Esophagus muscularis mucosa (tissue), 3 donors: ENCODE measurements at regions not wholly inside any gene's neighbourhood (a gene's known extent, or its start where the extent isn't known, plus 50 kb on each side); places are given as distances from the start of the nearest gene placed in this dataset.

Source experiments
- POLR2A ChIP-seq: fragments of 450-650 bp; IDR thresholded peaks from one replicate; pipeline ENCODE4 v1.6.1; 2017; ENCODE audit warnings: antibody characterized with exemption, moderate library complexity, mild to moderate bottlenecking, low read depth
- POLR2AphosphoS5 ChIP-seq, 2 donors: sonication (generic); formaldehyde crosslinking; IDR thresholded peaks; one replicate each; pipeline ENCODE4 v1.6.1; 2017; ENCODE audit warnings: antibody characterized with exemption in 2 of 2
- TF ChIP-seq, protein P1 (sequence below), 3 experiments: fragments of 200-600 bp in 2 of 3; fragments of 450-650 bp in 1 of 3; sonication (generic) in 2 of 3; IDR thresholded peaks; one replicate each; pipeline ENCODE4 v1.5.1; 2017 to 2019; ENCODE audit warnings: antibody characterized with exemption in 3 of 3, mild to moderate bottlenecking in 2 of 3, moderate library complexity in 1 of 3

GRCh38 chr11:15558513-15559181 is 443.9 kb downstream of the INSC start:
- TF ChIP-seq, protein P1, sequence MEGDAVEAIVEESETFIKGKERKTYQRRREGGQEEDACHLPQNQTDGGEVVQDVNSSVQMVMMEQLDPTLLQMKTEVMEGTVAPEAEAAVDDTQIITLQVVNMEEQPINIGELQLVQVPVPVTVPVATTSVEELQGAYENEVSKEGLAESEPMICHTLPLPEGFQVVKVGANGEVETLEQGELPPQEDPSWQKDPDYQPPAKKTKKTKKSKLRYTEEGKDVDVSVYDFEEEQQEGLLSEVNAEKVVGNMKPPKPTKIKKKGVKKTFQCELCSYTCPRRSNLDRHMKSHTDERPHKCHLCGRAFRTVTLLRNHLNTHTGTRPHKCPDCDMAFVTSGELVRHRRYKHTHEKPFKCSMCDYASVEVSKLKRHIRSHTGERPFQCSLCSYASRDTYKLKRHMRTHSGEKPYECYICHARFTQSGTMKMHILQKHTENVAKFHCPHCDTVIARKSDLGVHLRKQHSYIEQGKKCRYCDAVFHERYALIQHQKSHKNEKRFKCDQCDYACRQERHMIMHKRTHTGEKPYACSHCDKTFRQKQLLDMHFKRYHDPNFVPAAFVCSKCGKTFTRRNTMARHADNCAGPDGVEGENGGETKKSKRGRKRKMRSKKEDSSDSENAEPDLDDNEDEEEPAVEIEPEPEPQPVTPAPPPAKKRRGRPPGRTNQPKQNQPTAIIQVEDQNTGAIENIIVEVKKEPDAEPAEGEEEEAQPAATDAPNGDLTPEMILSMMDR (IDR thresholded peaks at IDR 0.05) = no peak
- TF ChIP-seq POLR2A (no peak), POLR2AphosphoS5 (IDR thresholded peaks at IDR 0.05) (no peak)
